ENCODE measurements at regions not wholly inside any gene's neighbourhood (a gene's known extent, or its start where the extent isn't known, plus 50 kb on each side); places are given as distances from the start of the nearest gene placed in this dataset.

GRCh38 chr18:78902795-78903435 lies 76.7 kb upstream of the SALL3 start:
- TF ChIP-seq, protein P1, sequence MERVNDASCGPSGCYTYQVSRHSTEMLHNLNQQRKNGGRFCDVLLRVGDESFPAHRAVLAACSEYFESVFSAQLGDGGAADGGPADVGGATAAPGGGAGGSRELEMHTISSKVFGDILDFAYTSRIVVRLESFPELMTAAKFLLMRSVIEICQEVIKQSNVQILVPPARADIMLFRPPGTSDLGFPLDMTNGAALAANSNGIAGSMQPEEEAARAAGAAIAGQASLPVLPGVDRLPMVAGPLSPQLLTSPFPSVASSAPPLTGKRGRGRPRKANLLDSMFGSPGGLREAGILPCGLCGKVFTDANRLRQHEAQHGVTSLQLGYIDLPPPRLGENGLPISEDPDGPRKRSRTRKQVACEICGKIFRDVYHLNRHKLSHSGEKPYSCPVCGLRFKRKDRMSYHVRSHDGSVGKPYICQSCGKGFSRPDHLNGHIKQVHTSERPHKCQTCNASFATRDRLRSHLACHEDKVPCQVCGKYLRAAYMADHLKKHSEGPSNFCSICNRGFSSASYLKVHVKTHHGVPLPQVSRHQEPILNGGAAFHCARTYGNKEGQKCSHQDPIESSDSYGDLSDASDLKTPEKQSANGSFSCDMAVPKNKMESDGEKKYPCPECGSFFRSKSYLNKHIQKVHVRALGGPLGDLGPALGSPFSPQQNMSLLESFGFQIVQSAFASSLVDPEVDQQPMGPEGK (CRISPR knock-in tag; IDR thresholded peaks at IDR 0.05; ENCODE audit: borderline replicate concordance), result no peak
- TF ChIP-seq OSR1 (CRISPR knock-in tag; IDR thresholded peaks at IDR 0.05) (no peak), ESRRG (CRISPR knock-in tag; IDR thresholded peaks at IDR 0.05) (no peak), ZC3H10 (CRISPR knock-in tag; IDR thresholded peaks at IDR 0.05) (no peak), ARNTL (CRISPR knock-in tag; IDR thresholded peaks at IDR 0.05; ENCODE audit: borderline replicate concordance, low read depth) (no peak), BACH2 (CRISPR knock-in tag; IDR thresholded peaks at IDR 0.05; ENCODE audit: borderline replicate concordance) (no peak), ZFP3 (CRISPR knock-in tag; IDR thresholded peaks at IDR 0.05) (no peak), CSDC2 (CRISPR knock-in tag; IDR thresholded peaks at IDR 0.05) (no peak), TOX (CRISPR knock-in tag; IDR thresholded peaks at IDR 0.05; ENCODE audit: borderline replicate concordance) (no peak), SNAI2 (CRISPR knock-in tag; IDR thresholded peaks at IDR 0.05) (no peak), ZNF8 (CRISPR knock-in tag; IDR thresholded peaks at IDR 0.05) (no peak), RARB (CRISPR knock-in tag; IDR thresholded peaks at IDR 0.05) (no peak)
